Endothelial cell of umbilical vein (primary cell): ENCODE measurements at regions not wholly inside any gene's neighbourhood (a gene's known extent, or its start where the extent isn't known, plus 50 kb on each side); places are given as distances from the start of the nearest gene placed in this dataset.

Experiments
- BruUV-seq: library from RNA; stranded (reverse); fragments of 400-500 nt; replicated peaks from 2 replicates; lab custom pipeline; 2021; lab: Mats Ljungman, UMichigan
- CTCF ChIA-PET: fragments of 300-600, 350-600 bp; sonication (Branson Sonifier 250); formaldehyde crosslinking; loops from one replicate; lab custom pipeline; 2021; ENCODE audit warnings: antibody characterized with exemption, inconsistent platforms; lab: Charles Lee
- POLR2A ChIA-PET: fragments of 300-600, 350-600 bp; sonication (Branson Sonifier 250); formaldehyde crosslinking; loops from one replicate; lab custom pipeline; 2021; ENCODE audit warnings: antibody characterized with exemption, inconsistent platforms; lab: Charles Lee
- DNase-seq: peaks from one replicate; pipeline ENCODE4 v3.0.0-alpha.2; 2011; ENCODE audit warnings: low read depth, low spot score
- FAIRE-seq: peaks from 2 replicates; lab custom pipeline; 2011; peaks lifted over from hg19 to GRCh38; lab: Jason Lieb, UNC
- H2AFZ ChIP-seq: 2 replicates; pipeline ENCODE4 v1.6.0; 2012; ENCODE audit warnings: low read depth, low read length, control low read depth, inconsistent platforms
- H3K27ac ChIP-seq: 2 replicates; pipeline ENCODE4 v1.5.1; 2011; ENCODE audit warnings: low read depth, mild to moderate bottlenecking, control low read depth, low read length, moderate library complexity; ENCODE audit not compliant: insufficient read depth
- H3K27me3 ChIP-seq, 2 experiments: 2 replicates each; pipeline versions ENCODE4 v1.6.0 to v1.6.1; 2011; ENCODE audit warnings: low read length in 2 of 2, mixed read lengths in 1 of 2; ENCODE audit not compliant: control insufficient read depth in 2 of 2, insufficient read depth in 2 of 2
- H3K36me3 ChIP-seq, 2 experiments: 2 replicates in 1 of 2; 3 replicates in 1 of 2; pipeline ENCODE4 v1.5.1; 2011; ENCODE audit warnings: low read length in 2 of 2, mild to moderate bottlenecking in 1 of 2, moderate library complexity in 1 of 2; ENCODE audit not compliant: control insufficient read depth in 2 of 2, insufficient read depth in 2 of 2; ENCODE audit errors: extremely low read depth in 1 of 2
- H3K4me1 ChIP-seq: 3 replicates; pipeline ENCODE4 v1.5.1; 2011; ENCODE audit warnings: mild to moderate bottlenecking, low read length; ENCODE audit not compliant: control insufficient read depth, insufficient read depth; ENCODE audit errors: extremely low read depth
- H3K4me2 ChIP-seq: 2 replicates; pipeline ENCODE4 v1.6.1; 2011; ENCODE audit warnings: low read length, control low read depth, mixed read lengths; ENCODE audit not compliant: insufficient read depth
- H3K4me3 ChIP-seq, 3 experiments: fragments of 200-600 bp in 1 of 3; sonication (generic), shearing (Covaris generic) in 1 of 3; replicated peaks in 1 of 3; 2 replicates each; pipeline ENCODE4 v1.5.1; 2011 to 2016; ENCODE audit warnings: control low read depth in 3 of 3, low read length in 3 of 3, mild to moderate bottlenecking in 2 of 3, inconsistent platforms in 1 of 3, low read depth in 1 of 3, moderate library complexity in 1 of 3; ENCODE audit not compliant: insufficient read depth in 1 of 3
- H3K79me2 ChIP-seq: 2 replicates; pipeline ENCODE4 v1.6.0; 2012; ENCODE audit warnings: low read length, inconsistent platforms; ENCODE audit not compliant: control insufficient read depth, insufficient read depth
- H3K9ac ChIP-seq: replicated peaks from 2 replicates; pipeline ENCODE3; 2011; ENCODE audit warnings: low read length, control low read depth; ENCODE audit not compliant: insufficient read depth; ENCODE audit errors: extremely low read depth
- H3K9me1 ChIP-seq: replicated peaks from 3 replicates; pipeline ENCODE4 v1.6.0; 2011; ENCODE audit warnings: mild to moderate bottlenecking, low read length; ENCODE audit not compliant: control insufficient read depth, insufficient read depth; ENCODE audit errors: extremely low read depth
- H3K9me3 ChIP-seq: replicated peaks from 2 replicates; pipeline ENCODE4 v1.5.1; 2012; ENCODE audit warnings: low read length, inconsistent platforms; ENCODE audit not compliant: control insufficient read depth, insufficient read depth
- H4K20me1 ChIP-seq: replicated peaks from 2 replicates; pipeline ENCODE3; 2011; ENCODE audit warnings: mild to moderate bottlenecking, low read length; ENCODE audit not compliant: control insufficient read depth, insufficient read depth; ENCODE audit errors: extremely low read depth
- EZH2 ChIP-seq: IDR thresholded peaks from 2 replicates; pipeline ENCODE4 v1.6.1; 2012; ENCODE audit warnings: borderline replicate concordance, low read depth, mild to moderate bottlenecking, moderate library complexity, low read length, inconsistent platforms; ENCODE audit not compliant: severe bottlenecking
- FOS ChIP-seq: IDR thresholded peaks from 2 replicates; pipeline ENCODE4 v1.6.1; 2011; ENCODE audit warnings: mild to moderate bottlenecking, low read length, moderate library complexity, borderline replicate concordance; ENCODE audit not compliant: insufficient read depth
- GATA2 ChIP-seq: IDR thresholded peaks from 2 replicates; pipeline ENCODE4 v1.7.0; 2011; ENCODE audit warnings: low read depth, mild to moderate bottlenecking, moderate library complexity, mixed read lengths, low read length; ENCODE audit not compliant: insufficient read length, insufficient read depth
- JUN ChIP-seq: IDR thresholded peaks from 2 replicates; pipeline ENCODE4 v1.6.1; 2011; ENCODE audit warnings: borderline replicate concordance, low read depth; ENCODE audit not compliant: insufficient read length, insufficient read depth
- MAX ChIP-seq: IDR thresholded peaks from 2 replicates; pipeline ENCODE4 v1.6.1; 2011; ENCODE audit not compliant: insufficient read depth, insufficient read length
- MYC ChIP-seq: IDR thresholded peaks from one replicate; pipeline ENCODE4 v1.6.1; 2011; ENCODE audit warnings: mild to moderate bottlenecking, low read depth, low read length
- POLR2A ChIP-seq: IDR thresholded peaks from 2 replicates; pipeline ENCODE4 v1.6.1; 2012; ENCODE audit warnings: low read depth, mild to moderate bottlenecking, control low read depth, low read length
- POLR2AphosphoS5 ChIP-seq: IDR thresholded peaks from 2 replicates; pipeline ENCODE4 v1.6.1; 2012; ENCODE audit warnings: low read depth, mild to moderate bottlenecking, control low read depth, low read length, moderate library complexity; ENCODE audit not compliant: insufficient read depth
- dilution Hi-C: fragments of 300-500 bp; cut with MboI; formaldehyde crosslinking; loops from one replicate; pipeline ENCODE4 v1.15.0; 2019; ENCODE audit warnings: low sequenced_read_pairs; ENCODE audit not compliant: extremely low pct_ligation_motif_present
- intact Hi-C: fragments of 100-400 bp; cut with micrococcal nuclease; formaldehyde crosslinking; loops from one replicate; pipeline ENCODE4 v1.10.0; 2022
- TF ChIP-seq, protein P1 (sequence below), 2 donors: IDR thresholded peaks; 1 replicate in 1 of 2; 2 replicates in 1 of 2; pipeline ENCODE4 v1.5.1; 2011; ENCODE audit warnings: low read length in 2 of 2, mild to moderate bottlenecking in 2 of 2, moderate library complexity in 2 of 2, control low read depth in 1 of 2, inconsistent platforms in 1 of 2, low read depth in 1 of 2; ENCODE audit not compliant: insufficient read depth in 1 of 2; ENCODE audit errors: extremely low read depth in 1 of 2

DNA sequence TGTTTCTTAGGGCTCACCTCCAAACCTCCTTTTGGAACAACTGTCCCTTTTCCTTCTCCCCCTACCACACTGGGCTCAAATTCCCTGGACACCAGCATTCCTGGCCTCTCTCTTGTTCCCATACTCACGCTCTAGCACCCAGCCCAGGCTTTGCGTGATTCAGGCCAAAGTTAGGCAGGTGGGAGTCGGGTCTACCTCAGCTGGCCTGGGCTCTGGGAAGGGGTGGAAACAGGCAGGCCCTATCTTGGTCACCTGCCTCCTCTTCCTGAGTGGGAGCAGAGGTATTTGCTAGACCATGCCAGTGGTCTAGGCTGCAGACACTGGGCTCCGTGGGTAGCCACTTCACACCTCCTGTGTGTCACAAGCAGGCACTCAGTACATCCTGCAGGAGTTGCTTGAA lies 211.1 kb upstream of the MAMLD1 start:
- H3K79me2 ChIP-seq, result no peaks in the 10 kb centered on the region
- no peaks in the 10 kb centered on the region for H3K36me3 ChIP-seq
- H3K9me3 ChIP-seq, result no peaks in the 10 kb centered on the region
- no peak overlapping the region for H3K9ac ChIP-seq
- POLR2A ChIA-PET, result no interaction called here
- dilution Hi-C loops (no loop called here), intact Hi-C loops (loop anchor here (10.0 kb wide), 4 partner anchors 53 to 213 kb away; partner anchors contain the start of gene MAMLD1)
- H3K27me3 ChIP-seq, result no peaks in the 10 kb centered on the region
- TF ChIP-seq EZH2 (no peak), MAX (no peak), GATA2 (no peak), MYC (no peak)
- TF ChIP-seq, protein P1, sequence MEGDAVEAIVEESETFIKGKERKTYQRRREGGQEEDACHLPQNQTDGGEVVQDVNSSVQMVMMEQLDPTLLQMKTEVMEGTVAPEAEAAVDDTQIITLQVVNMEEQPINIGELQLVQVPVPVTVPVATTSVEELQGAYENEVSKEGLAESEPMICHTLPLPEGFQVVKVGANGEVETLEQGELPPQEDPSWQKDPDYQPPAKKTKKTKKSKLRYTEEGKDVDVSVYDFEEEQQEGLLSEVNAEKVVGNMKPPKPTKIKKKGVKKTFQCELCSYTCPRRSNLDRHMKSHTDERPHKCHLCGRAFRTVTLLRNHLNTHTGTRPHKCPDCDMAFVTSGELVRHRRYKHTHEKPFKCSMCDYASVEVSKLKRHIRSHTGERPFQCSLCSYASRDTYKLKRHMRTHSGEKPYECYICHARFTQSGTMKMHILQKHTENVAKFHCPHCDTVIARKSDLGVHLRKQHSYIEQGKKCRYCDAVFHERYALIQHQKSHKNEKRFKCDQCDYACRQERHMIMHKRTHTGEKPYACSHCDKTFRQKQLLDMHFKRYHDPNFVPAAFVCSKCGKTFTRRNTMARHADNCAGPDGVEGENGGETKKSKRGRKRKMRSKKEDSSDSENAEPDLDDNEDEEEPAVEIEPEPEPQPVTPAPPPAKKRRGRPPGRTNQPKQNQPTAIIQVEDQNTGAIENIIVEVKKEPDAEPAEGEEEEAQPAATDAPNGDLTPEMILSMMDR (IDR thresholded peaks at IDR 0.05; ENCODE audit: extremely low read depth in 1 of 2, insufficient read depth in 1 of 2, low read depth in 1 of 2, low read length in 2 of 2), result no peak
- DNase-seq (no peak), FAIRE-seq (no peak)
- H4K20me1 ChIP-seq, result no peaks in the 10 kb centered on the region
- H3K4me1 ChIP-seq, result no peaks in the 10 kb centered on the region
- CTCF ChIA-PET, result no interaction called here
- H3K9me1 ChIP-seq, result no peaks in the 10 kb centered on the region
- H3K27ac ChIP-seq, result no peak overlapping the region
- no peak overlapping the region for H2AFZ ChIP-seq
- BruUV-seq, result no TSS peak
- no peak overlapping the region for H3K4me2 ChIP-seq
- no peak overlapping the region for H3K4me3 ChIP-seq

DNA sequence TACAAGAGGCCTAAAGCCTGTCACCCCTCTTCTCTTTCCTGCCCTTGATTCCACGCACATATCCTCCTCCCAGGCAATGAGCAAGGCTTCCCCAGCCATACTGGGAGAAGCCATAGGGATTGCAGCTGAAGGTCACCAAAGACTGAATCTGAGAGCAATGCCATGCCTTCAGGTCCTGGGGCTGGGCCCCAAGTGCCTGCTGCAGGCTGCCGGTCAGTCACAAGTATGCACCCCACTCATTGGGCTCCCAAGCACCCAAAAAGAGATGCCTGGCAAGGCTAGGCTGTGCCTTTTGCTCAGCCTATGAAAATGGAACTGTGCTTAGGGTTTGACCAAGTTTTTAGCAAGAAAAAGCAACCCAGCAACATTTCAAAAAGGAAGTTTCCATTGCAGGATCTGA lies 210.6 kb upstream of the MAMLD1 start:
- Histone ChIP-seq H3K9ac (no peak overlapping the region), H3K27ac (no peak overlapping the region), H3K9me3 (no peaks in the 10 kb centered on the region), H3K4me2 (no peak overlapping the region), H3K4me3 (no peak overlapping the region), H3K36me3 (no peaks in the 10 kb centered on the region), H3K79me2 (no peaks in the 10 kb centered on the region), H2AFZ (no peak overlapping the region), H3K9me1 (no peaks in the 10 kb centered on the region), H4K20me1 (no peaks in the 10 kb centered on the region), H3K4me1 (no peaks in the 10 kb centered on the region), H3K27me3 (no peaks in the 10 kb centered on the region)
- DNase-seq, result no peak
- dilution Hi-C loops, result no loop called here
- no TSS peak for BruUV-seq
- ChIA-PET CTCF (no interaction called here), POLR2A (no interaction called here)
- TF ChIP-seq EZH2, result no peak
- TF ChIP-seq POLR2A, result no peak
- no peak for TF ChIP-seq POLR2AphosphoS5
- no peak for TF ChIP-seq MAX
- no peak for TF ChIP-seq JUN
- no peak for TF ChIP-seq MYC
- no peak for TF ChIP-seq GATA2
- TF ChIP-seq FOS, result no peak
- TF ChIP-seq, protein P1 (IDR thresholded peaks at IDR 0.05; ENCODE audit: extremely low read depth in 1 of 2, insufficient read depth in 1 of 2, low read depth in 1 of 2, low read length in 2 of 2), result no peak
- FAIRE-seq, result no peak
- intact Hi-C loops, result loop anchor here (10.0 kb wide), 4 partner anchors 52 to 212 kb away; partner anchors contain the start of gene MAMLD1
